H1 (cell line): ENCODE measurements at regions not wholly inside any gene's neighbourhood (a gene's known extent, or its start where the extent isn't known, plus 50 kb on each side); places are given as distances from the start of the nearest gene placed in this dataset.

ENCODE experiments used
- CTCF ChIA-PET: fragments of 300-600 bp; sonication (Branson Sonifier 250); formaldehyde crosslinking; loops from one replicate; lab custom pipeline; 2021; ENCODE audit not compliant: partially characterized antibody; lab: Charles Lee
- POLR2A ChIA-PET: fragments of 300-600 bp; sonication (Branson Sonifier 250); formaldehyde crosslinking; loops from one replicate; lab custom pipeline; 2021; ENCODE audit warnings: inconsistent platforms; ENCODE audit not compliant: partially characterized antibody; lab: Charles Lee
- DNase-seq, 2 experiments: peaks; one replicate each; pipeline versions ENCODE4 v3.0.0 to v3.0.0-alpha.2; 2010 to 2022; ENCODE audit warnings: low spot score in 2 of 2, low read depth in 1 of 2, mixed read lengths in 1 of 2
- FAIRE-seq: peaks from 2 replicates; lab custom pipeline; 2011; peaks lifted over from hg19 to GRCh38; lab: Jason Lieb, UNC
- H2AFZ ChIP-seq: 2 replicates; pipeline ENCODE4 v1.8.1; 2012; ENCODE audit warnings: low read length, inconsistent platforms
- H2AK5ac ChIP-seq: 2 replicates; pipeline ENCODE4 v1.6.1; 2013; ENCODE audit warnings: low read depth, low read length
- H2BK120ac ChIP-seq: replicated peaks from 2 replicates; pipeline ENCODE3; 2013; ENCODE audit warnings: low read depth, low read length, inconsistent platforms
- H2BK12ac ChIP-seq: 2 replicates; pipeline ENCODE4 v1.6.1; 2013; ENCODE audit warnings: low read depth, low read length
- H2BK15ac ChIP-seq: 2 replicates; pipeline ENCODE4 v1.6.1; 2013; ENCODE audit warnings: low read length
- H2BK20ac ChIP-seq: 2 replicates; pipeline ENCODE4 v1.6.1; 2013; ENCODE audit warnings: low read length
- H2BK5ac ChIP-seq: 2 replicates; pipeline ENCODE4 v1.6.1; 2013; ENCODE audit warnings: low read depth, low read length
- H3K14ac ChIP-seq: 2 replicates; pipeline ENCODE4 v1.6.1; 2013; ENCODE audit warnings: inconsistent platforms; ENCODE audit not compliant: insufficient read length
- H3K18ac ChIP-seq: 2 replicates; pipeline ENCODE4 v1.6.1; 2013; ENCODE audit warnings: low read length; ENCODE audit errors: extremely low read depth
- H3K23ac ChIP-seq: 2 replicates; pipeline ENCODE4 v1.6.1; 2013; ENCODE audit warnings: inconsistent platforms; ENCODE audit not compliant: insufficient read length
- H3K23me2 ChIP-seq: 2 replicates; pipeline ENCODE4 v1.6.1; 2013; ENCODE audit warnings: low read depth, low read length
- H3K27ac ChIP-seq: 2 replicates; pipeline ENCODE4 v1.6.1; 2011; ENCODE audit warnings: low read depth, low read length, inconsistent platforms
- H3K27me3 ChIP-seq, 4 experiments: replicated peaks in 1 of 4; 1 replicate in 1 of 4; 2 replicates in 3 of 4; pipeline versions ENCODE4 v1.6.1 to v1.8.1; 2011 to 2013; ENCODE audit warnings: low read length in 3 of 4, mild to moderate bottlenecking in 3 of 4, inconsistent platforms in 2 of 4, mixed read lengths in 2 of 4, moderate library complexity in 1 of 4; ENCODE audit not compliant: control insufficient read depth in 3 of 4, insufficient read depth in 3 of 4; ENCODE audit errors: extremely low read depth in 1 of 4
- H3K36me3 ChIP-seq, 4 experiments: 2 replicates each; pipeline versions ENCODE4 v1.6.1 to v1.8.1; 2011 to 2013; ENCODE audit warnings: mild to moderate bottlenecking in 4 of 4, low read length in 3 of 4, moderate library complexity in 2 of 4, control low read depth in 1 of 4, inconsistent platforms in 1 of 4; ENCODE audit not compliant: insufficient read depth in 4 of 4, control insufficient read depth in 2 of 4
- H3K4ac ChIP-seq: replicated peaks from 2 replicates; pipeline ENCODE3; 2013; ENCODE audit warnings: low read length, low read depth, mixed read lengths, inconsistent platforms; ENCODE audit not compliant: insufficient read length
- H3K4me1 ChIP-seq, 4 experiments: replicated peaks in 1 of 4; 1 replicate in 1 of 4; 2 replicates in 3 of 4; pipeline versions ENCODE4 v1.6.1 to v1.8.1; 2011 to 2013; ENCODE audit warnings: low read length in 3 of 4, inconsistent platforms in 2 of 4, mixed read lengths in 1 of 4; ENCODE audit not compliant: insufficient read depth in 4 of 4, control insufficient read depth in 3 of 4
- H3K4me2 ChIP-seq, 2 experiments: 2 replicates each; pipeline versions ENCODE4 v1.6.1 to v1.8.1; 2011 to 2013; ENCODE audit warnings: low read depth in 2 of 2, low read length in 2 of 2, control low read depth in 1 of 2, inconsistent platforms in 1 of 2, mild to moderate bottlenecking in 1 of 2; ENCODE audit not compliant: insufficient read depth in 1 of 2
- H3K4me3 ChIP-seq, 4 experiments: fragments of 200-600, 300-600 bp in 1 of 4; sonication (generic), shearing (Covaris generic), sonication (Bioruptor Twin) in 1 of 4; 2 replicates each; pipeline versions ENCODE4 v1.5.1 to v1.8.1; 2011 to 2016; ENCODE audit warnings: low read length in 4 of 4, low read depth in 3 of 4, control low read depth in 2 of 4, inconsistent platforms in 2 of 4, mild to moderate bottlenecking in 2 of 4, mixed read lengths in 1 of 4, moderate library complexity in 1 of 4; ENCODE audit not compliant: insufficient read depth in 2 of 4; ENCODE audit errors: extremely low read depth in 1 of 4
- H3K56ac ChIP-seq: replicated peaks from 2 replicates; pipeline ENCODE3; 2013; ENCODE audit warnings: low read depth, mild to moderate bottlenecking, mixed read lengths, low read length, inconsistent platforms; ENCODE audit not compliant: insufficient read length
- H3K79me1 ChIP-seq: 2 replicates; pipeline ENCODE4 v1.6.1; 2013; ENCODE audit warnings: low read depth, low read length, control low read depth
- H3K79me2 ChIP-seq, 2 experiments: 2 replicates each; pipeline versions ENCODE4 v1.6.1 to v1.8.1; 2012 to 2013; ENCODE audit warnings: low read length in 2 of 2, mild to moderate bottlenecking in 2 of 2, inconsistent platforms in 1 of 2; ENCODE audit not compliant: insufficient read depth in 2 of 2, control insufficient read depth in 1 of 2
- H3K9ac ChIP-seq, 4 experiments: replicated peaks in 1 of 4; 1 replicate in 1 of 4; 2 replicates in 3 of 4; pipeline versions ENCODE4 v1.6.1 to v1.8.1; 2011 to 2013; ENCODE audit warnings: low read depth in 3 of 4, low read length in 3 of 4, control low read depth in 2 of 4, mild to moderate bottlenecking in 2 of 4, moderate library complexity in 2 of 4, inconsistent platforms in 1 of 4; ENCODE audit errors: extremely low read depth in 1 of 4
- H3K9me3 ChIP-seq, 2 experiments: 2 replicates each; pipeline versions ENCODE4 v1.6.1 to v1.8.1; 2012 to 2013; ENCODE audit warnings: mild to moderate bottlenecking in 2 of 2, moderate library complexity in 2 of 2, control low read depth in 1 of 2, inconsistent platforms in 1 of 2, low read depth in 1 of 2, low read length in 1 of 2, mixed read lengths in 1 of 2; ENCODE audit not compliant: insufficient read depth in 2 of 2
- H4K20me1 ChIP-seq, 2 experiments: replicated peaks in 1 of 2; 2 replicates each; pipeline versions ENCODE3 to v1.8.1; 2011 to 2013; ENCODE audit warnings: inconsistent platforms in 2 of 2, low read length in 2 of 2, mild to moderate bottlenecking in 1 of 2; ENCODE audit not compliant: insufficient read depth in 2 of 2, control insufficient read depth in 1 of 2
- H4K5ac ChIP-seq: 2 replicates; pipeline ENCODE4 v1.6.1; 2013; ENCODE audit warnings: low read length, low read depth, mixed read lengths, inconsistent platforms; ENCODE audit not compliant: insufficient read length
- H4K8ac ChIP-seq: 2 replicates; pipeline ENCODE4 v1.8.0; 2013; ENCODE audit warnings: mild to moderate bottlenecking, moderate library complexity, low read length, inconsistent platforms; ENCODE audit not compliant: insufficient read depth; ENCODE audit errors: extremely low read depth
- H4K91ac ChIP-seq: replicated peaks from 2 replicates; pipeline ENCODE3; 2013; ENCODE audit warnings: low read length, mixed read lengths, inconsistent platforms; ENCODE audit not compliant: insufficient read length
- CEBPB ChIP-seq: IDR thresholded peaks from 2 replicates; pipeline ENCODE4 v1.6.1; 2012; ENCODE audit warnings: low read depth, low read length
- EP300 ChIP-seq, 2 experiments: IDR thresholded peaks; 1 replicate in 1 of 2; 2 replicates in 1 of 2; pipeline ENCODE4 v1.6.1; 2011 to 2012; ENCODE audit warnings: low read depth in 2 of 2, low read length in 2 of 2, mild to moderate bottlenecking in 2 of 2, borderline replicate concordance in 1 of 2, inconsistent platforms in 1 of 2, moderate library complexity in 1 of 2
- GTF2F1 ChIP-seq: IDR thresholded peaks from 2 replicates; pipeline ENCODE4 v1.6.1; 2012; ENCODE audit warnings: low read depth, low read length, improper control_type of control experiment, borderline replicate concordance
- KDM1A ChIP-seq: fragments of 200-600, 300-600 bp; sonication (generic); IDR thresholded peaks from 2 replicates; pipeline ENCODE4 v1.7.1; 2016; ENCODE audit warnings: mild to moderate bottlenecking, low read length, borderline replicate concordance
- KDM4A ChIP-seq: IDR thresholded peaks from one replicate; pipeline ENCODE4 v1.7.1; 2012; ENCODE audit warnings: low read depth, mild to moderate bottlenecking, moderate library complexity, low read length, inconsistent platforms; ENCODE audit not compliant: severe bottlenecking
- MAFK ChIP-seq: IDR thresholded peaks from 2 replicates; pipeline ENCODE4 v1.6.1; 2012; ENCODE audit warnings: low read depth, mild to moderate bottlenecking, improper control_type of control experiment, low read length
- TCF12 ChIP-seq: IDR thresholded peaks from 2 replicates; pipeline ENCODE4 v1.6.1; 2011; ENCODE audit warnings: low read depth, mild to moderate bottlenecking, low read length
- USF2 ChIP-seq: IDR thresholded peaks from 2 replicates; pipeline ENCODE4 v1.6.1; 2011; ENCODE audit warnings: low read length, improper control_type of control experiment
- WGBS, 2 experiments: shearing (Covaris generic) in 1 of 2; methylation state at CpG; one replicate each; pipeline versions ENCODE4 v1.1.6 to v1.1.7; 2013 to 2015; ENCODE audit warnings: low lambda C conversion rate in 2 of 2, mixed read lengths in 2 of 2, inconsistent platforms in 1 of 2, low coverage in 1 of 2, missing lambda C conversion rate in 1 of 2; ENCODE audit not compliant: insufficient replicate concordance in 2 of 2, insufficient coverage in 1 of 2, insufficient read length in 1 of 2; ENCODE audit errors: extremely low coverage in 1 of 2, missing lambda C conversion rate in 1 of 2; 5-methylcytosine and 5-hydroxymethylcytosine counted together
- TF ChIP-seq, protein P1 (sequence below): IDR thresholded peaks from 2 replicates; pipeline ENCODE4 v1.6.1; 2012; ENCODE audit warnings: inconsistent platforms

- H3K79me2 ChIP-seq: no peaks in the 10 kb centered on the region
- no peak for FAIRE-seq
- H3K4ac ChIP-seq: no peak overlapping the region
- no peak overlapping the region for H3K4me3 ChIP-seq
- no peak overlapping the region for H2BK5ac ChIP-seq
- H3K27me3 ChIP-seq: no peaks in the 10 kb centered on the region
- H2BK120ac ChIP-seq: no peak overlapping the region
- no peak overlapping the region for H2BK15ac ChIP-seq
- no peak overlapping the region for H3K18ac ChIP-seq
- H2AFZ ChIP-seq: no peak overlapping the region
- H3K4me1 ChIP-seq: no peaks in the 10 kb centered on the region
- H4K5ac ChIP-seq: no peak overlapping the region
- CTCF ChIA-PET: interaction anchor here (0.6 to 1.2 kb wide), 2 partner anchors 59 to 111 kb away, joined by 3 to 4 read pairs; no protein-coding TSS in a partner anchor
- H2BK20ac ChIP-seq: no peak overlapping the region
- H3K4me2 ChIP-seq: no peak overlapping the region
- no peak overlapping the region for H3K23ac ChIP-seq
- no peak overlapping the region for H3K9ac ChIP-seq
- no peaks in the 10 kb centered on the region for H3K23me2 ChIP-seq
- POLR2A ChIA-PET: no interaction called here
- H4K91ac ChIP-seq: no peak overlapping the region
- H4K8ac ChIP-seq: no peak overlapping the region
- no peak for DNase-seq
- H2BK12ac ChIP-seq: no peak overlapping the region
- no peaks in the 10 kb centered on the region for H3K79me1 ChIP-seq
- no peak overlapping the region for H3K56ac ChIP-seq
- H3K14ac ChIP-seq: no peak overlapping the region
- WGBS, 2 experiments: 100% methylated on average over 2 of the region's 2 CpGs; no CpG with 5 or more reads in 1 of the 2 experiments
- no peak overlapping the region for H3K27ac ChIP-seq
- H3K36me3 ChIP-seq: no peaks in the 10 kb centered on the region
- H3K9me3 ChIP-seq: peaks cover 2 to 4% of the 10 kb centered on the region in 2 experiments
- H4K20me1 ChIP-seq: no peaks in the 10 kb centered on the region
- H2AK5ac ChIP-seq: no peak overlapping the region
- TF ChIP-seq EP300 (IDR thresholded peaks at IDR 0.05; ENCODE audit: borderline replicate concordance in 1 of 2, low read depth in 2 of 2, low read length in 2 of 2): no peak
- TF ChIP-seq KDM1A: no peak
- no peak for TF ChIP-seq GTF2F1
- TF ChIP-seq, protein P1, sequence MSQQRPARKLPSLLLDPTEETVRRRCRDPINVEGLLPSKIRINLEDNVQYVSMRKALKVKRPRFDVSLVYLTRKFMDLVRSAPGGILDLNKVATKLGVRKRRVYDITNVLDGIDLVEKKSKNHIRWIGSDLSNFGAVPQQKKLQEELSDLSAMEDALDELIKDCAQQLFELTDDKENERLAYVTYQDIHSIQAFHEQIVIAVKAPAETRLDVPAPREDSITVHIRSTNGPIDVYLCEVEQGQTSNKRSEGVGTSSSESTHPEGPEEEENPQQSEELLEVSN: no peak
- no peak for TF ChIP-seq CEBPB
- no peak for TF ChIP-seq MAFK
- no peak for TF ChIP-seq KDM4A
- no peak for TF ChIP-seq TCF12
- no peak for TF ChIP-seq USF2
These were observed 446.6 kb downstream of the BUD13 start for GRCh38 chr11:116326146-116326545.
